Peyer's patch (tissue), 4 donors: ENCODE measurements at regions not wholly inside any gene's neighbourhood (a gene's known extent, or its start where the extent isn't known, plus 50 kb on each side); places are given as distances from the start of the nearest gene placed in this dataset.

Experiments used
- CTCF ChIP-seq, 6 experiments: fragments of 450-650 bp in 4 of 6; fragments of 200-600 bp in 2 of 6; sonication (generic) in 1 of 6; IDR thresholded peaks; one replicate each; pipeline ENCODE4 v1.5.1; 2017 to 2019; ENCODE audit warnings: antibody characterized with exemption in 6 of 6, mild to moderate bottlenecking in 3 of 6, moderate library complexity in 1 of 6
- POLR2A ChIP-seq, 2 donors: fragments of 450-650 bp; IDR thresholded peaks; one replicate each; pipeline ENCODE4 v1.5.1; 2017; ENCODE audit warnings: antibody characterized with exemption in 2 of 2, mild to moderate bottlenecking in 2 of 2, moderate library complexity in 2 of 2

GRCh38 chr21:16842696-16843035 is 670.2 kb upstream of the CXADR start:
- no peak for TF ChIP-seq CTCF (IDR thresholded peaks at IDR 0.05)
- TF ChIP-seq POLR2A (IDR thresholded peaks at IDR 0.05) = no peak
